SJCRH30 (cell line): ENCODE measurements at regions not wholly inside any gene's neighbourhood (a gene's known extent, or its start where the extent isn't known, plus 50 kb on each side); places are given as distances from the start of the nearest gene placed in this dataset.

Source experiments
- DNase-seq, 2 experiments: peaks; one replicate each; pipeline ENCODE4 v3.0.0-alpha.2; 2015 to 2020
- H3K27ac ChIP-seq: fragments of 250-450 bp; sonication (Bioruptor Pico); 2 replicates; pipeline ENCODE4 v1.5.1; 2020; ENCODE audit warnings: mild to moderate bottlenecking, moderate library complexity
- H3K27me3 ChIP-seq: fragments of 250-450 bp; sonication (Bioruptor Pico); 2 replicates; pipeline ENCODE4 v1.5.1; 2020; ENCODE audit warnings: mild to moderate bottlenecking, moderate library complexity
- H3K36me3 ChIP-seq: fragments of 250-450 bp; sonication (Bioruptor Pico); 2 replicates; pipeline ENCODE4 v1.5.1; 2020; ENCODE audit warnings: mild to moderate bottlenecking, moderate library complexity
- H3K4me1 ChIP-seq: fragments of 250-450 bp; sonication (Bioruptor Pico); 2 replicates; pipeline ENCODE4 v1.5.1; 2020; ENCODE audit warnings: mild to moderate bottlenecking, moderate library complexity
- H3K4me3 ChIP-seq: fragments of 250-450 bp; sonication (Bioruptor Pico); 2 replicates; pipeline ENCODE4 v1.5.1; 2020; ENCODE audit warnings: mild to moderate bottlenecking, moderate library complexity
- H3K9me3 ChIP-seq: fragments of 250-450 bp; sonication (Bioruptor Pico); replicated peaks from 2 replicates; pipeline ENCODE4 v1.5.1; 2020; ENCODE audit warnings: mild to moderate bottlenecking, moderate library complexity

- H3K4me1 ChIP-seq, result no peaks in the 10 kb centered on the region
- H3K4me3 ChIP-seq, result no peak overlapping the region
- H3K27ac ChIP-seq, result no peak overlapping the region
- H3K36me3 ChIP-seq, result no peaks in the 10 kb centered on the region
- H3K9me3 ChIP-seq, result no peaks in the 10 kb centered on the region
- peak; percentile 8 to 40 for DNase-seq
- H3K27me3 ChIP-seq, result no peaks in the 10 kb centered on the region
Observed at GRCh38 chr13:76632401-76633044, 253.7 kb downstream of the KCTD12 start.

DNA sequence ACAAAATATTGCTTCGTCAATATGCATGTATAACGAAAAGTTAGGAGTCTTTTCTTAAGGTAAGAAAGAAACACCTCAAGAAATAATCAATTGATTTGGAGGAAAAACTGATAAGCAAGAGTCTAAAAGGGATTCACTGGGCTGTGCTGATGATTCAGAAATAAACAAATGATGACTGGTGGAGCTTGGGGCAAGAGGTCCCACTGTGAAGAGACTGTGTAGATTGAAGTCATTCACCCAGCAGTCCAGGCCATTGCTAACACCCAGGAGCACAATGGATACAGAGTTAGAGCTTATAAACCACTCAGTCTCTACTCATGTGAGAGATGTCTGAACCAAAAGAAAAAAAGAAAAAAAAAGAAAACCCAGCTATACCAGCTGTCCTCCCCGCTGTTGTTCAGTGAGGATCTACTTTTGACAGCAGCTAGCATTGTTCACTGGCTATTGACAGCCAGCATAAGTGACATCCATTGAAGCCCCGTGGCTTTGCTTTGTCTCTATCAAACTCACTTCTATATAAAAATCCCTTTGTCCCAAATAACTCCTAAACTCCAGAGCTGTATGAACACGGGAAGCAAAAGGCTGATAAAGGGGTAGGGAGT, 255.5 kb downstream of the KCTD12 start:
- Histone ChIP-seq H3K36me3 (no peaks in the 10 kb centered on the region), H3K4me1 (no peaks in the 10 kb centered on the region), H3K9me3 (no peaks in the 10 kb centered on the region), H3K27me3 (no peaks in the 10 kb centered on the region), H3K4me3 (no peak overlapping the region), H3K27ac (no peak overlapping the region)
- DNase-seq, result no peak

GRCh38 chr13:76622315-76623040, 263.7 kb downstream of the KCTD12 start:
- DNase-seq, result no peak
- no peaks in the 10 kb centered on the region for H3K4me1 ChIP-seq
- no peaks in the 10 kb centered on the region for H3K36me3 ChIP-seq
- no peak overlapping the region for H3K4me3 ChIP-seq
- H3K27ac ChIP-seq, result no peak overlapping the region
- no peaks in the 10 kb centered on the region for H3K9me3 ChIP-seq
- H3K27me3 ChIP-seq, result no peaks in the 10 kb centered on the region

DNA sequence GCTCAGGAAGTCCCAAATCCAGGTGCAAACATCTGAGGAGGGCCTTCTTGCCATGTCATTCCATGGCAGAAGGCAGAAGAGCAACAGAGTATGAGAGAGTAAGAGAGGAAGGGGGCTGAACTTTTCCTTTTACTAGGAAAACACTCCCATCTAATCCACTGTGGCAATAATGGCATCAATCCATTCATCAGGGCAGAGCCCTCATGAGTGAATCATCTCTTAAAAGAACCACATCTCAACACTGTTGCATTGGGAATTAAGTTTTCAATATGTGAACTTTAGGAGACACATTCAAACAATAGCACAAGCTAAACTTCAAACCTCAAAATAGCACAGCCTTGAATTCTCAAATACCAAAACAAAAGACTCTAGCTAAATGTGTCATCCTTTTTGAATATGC, 264.5 kb downstream of the KCTD12 start:
- no peaks in the 10 kb centered on the region for H3K9me3 ChIP-seq
- H3K27me3 ChIP-seq, result no peaks in the 10 kb centered on the region
- H3K4me3 ChIP-seq, result no peak overlapping the region
- DNase-seq, result no peak
- H3K27ac ChIP-seq, result no peak overlapping the region
- no peaks in the 10 kb centered on the region for H3K36me3 ChIP-seq
- no peaks in the 10 kb centered on the region for H3K4me1 ChIP-seq

DNA sequence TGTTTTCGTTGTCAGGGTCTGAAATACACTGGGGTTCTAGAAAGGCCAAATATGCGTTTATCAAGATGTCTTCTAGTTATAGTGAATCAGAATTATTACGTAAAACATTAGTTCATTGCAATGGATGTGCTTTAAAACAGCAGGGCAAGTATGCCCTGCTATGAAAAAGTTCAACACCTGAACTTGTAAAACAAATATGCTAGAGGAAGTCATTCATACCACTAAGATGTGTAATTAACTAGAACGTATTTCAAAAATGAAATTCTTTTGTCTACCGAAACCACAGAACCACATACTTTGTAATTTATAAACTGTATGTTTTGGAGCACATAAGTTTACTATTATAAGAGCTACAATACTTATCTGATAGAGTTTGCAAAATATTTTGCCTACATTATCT, 266.2 kb downstream of the KCTD12 start:
- H3K4me1 ChIP-seq, result no peaks in the 10 kb centered on the region
- H3K27me3 ChIP-seq, result no peaks in the 10 kb centered on the region
- no peak overlapping the region for H3K4me3 ChIP-seq
- no peaks in the 10 kb centered on the region for H3K9me3 ChIP-seq
- DNase-seq, result no peak
- no peak overlapping the region for H3K27ac ChIP-seq
- no peaks in the 10 kb centered on the region for H3K36me3 ChIP-seq

DNA sequence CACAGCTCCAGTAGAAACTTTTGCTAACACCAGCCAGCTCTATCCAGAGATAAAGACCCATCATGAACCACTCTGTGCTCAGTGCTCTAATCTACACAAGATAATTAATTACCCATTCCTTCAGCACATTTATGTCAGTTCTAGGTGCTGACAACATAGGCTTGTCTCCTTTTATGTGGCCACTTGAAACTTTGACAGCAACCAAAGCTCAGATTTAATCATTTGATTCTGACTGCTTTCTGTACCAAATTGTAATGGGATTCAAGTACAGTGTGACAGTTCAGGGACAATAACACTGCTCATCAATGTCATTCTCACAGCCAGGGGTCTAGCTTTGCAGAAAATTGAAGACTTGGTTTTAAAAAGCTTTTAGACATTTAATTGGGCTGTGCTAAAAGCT, 266.6 kb downstream of the KCTD12 start:
- no peaks in the 10 kb centered on the region for H3K9me3 ChIP-seq
- H3K4me1 ChIP-seq, result no peaks in the 10 kb centered on the region
- no peak overlapping the region for H3K4me3 ChIP-seq
- no peaks in the 10 kb centered on the region for H3K27me3 ChIP-seq
- DNase-seq, result no peak
- no peaks in the 10 kb centered on the region for H3K36me3 ChIP-seq
- no peak overlapping the region for H3K27ac ChIP-seq

- no peak overlapping the region for H3K4me3 ChIP-seq
- no peaks in the 10 kb centered on the region for H3K9me3 ChIP-seq
- H3K27ac ChIP-seq, result no peak overlapping the region
- no peak for DNase-seq
- H3K4me1 ChIP-seq, result no peaks in the 10 kb centered on the region
- no peaks in the 10 kb centered on the region for H3K27me3 ChIP-seq
- H3K36me3 ChIP-seq, result no peaks in the 10 kb centered on the region
Observed at GRCh38 chr13:76610819-76611415, 275.3 kb downstream of the KCTD12 start.

GRCh38 chr13:76609643-76610042, 276.6 kb downstream of the KCTD12 start:
- Histone ChIP-seq H3K4me3 (no peak overlapping the region), H3K27ac (no peak overlapping the region), H3K9me3 (no peaks in the 10 kb centered on the region), H3K4me1 (no peaks in the 10 kb centered on the region), H3K36me3 (no peaks in the 10 kb centered on the region), H3K27me3 (no peaks in the 10 kb centered on the region)
- no peak for DNase-seq

DNA sequence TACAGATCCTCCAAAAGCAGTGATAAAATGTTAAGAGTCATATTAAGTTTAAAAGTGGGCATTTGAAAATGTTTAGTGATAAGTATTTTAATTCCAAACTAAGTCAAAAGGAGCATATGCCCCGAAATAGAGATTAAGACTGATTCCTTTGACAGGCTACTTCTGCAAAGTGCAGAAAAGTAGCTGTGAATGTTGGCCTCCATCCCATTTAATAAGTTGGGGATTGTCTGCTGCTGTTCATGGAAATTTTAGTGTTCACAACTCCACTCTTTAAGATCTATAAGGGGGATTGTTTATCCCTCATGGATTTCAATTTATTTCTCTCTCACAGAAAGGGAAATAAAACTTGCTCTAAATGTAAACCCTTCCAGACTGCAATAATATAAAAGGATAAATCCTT, 278.3 kb downstream of the KCTD12 start:
- no peaks in the 10 kb centered on the region for H3K36me3 ChIP-seq
- DNase-seq, result no peak
- no peak overlapping the region for H3K27ac ChIP-seq

GRCh38 chr13:76600081-76600480, 286.1 kb downstream of the KCTD12 start:
- H3K4me1 ChIP-seq, result no peaks in the 10 kb centered on the region
- no peaks in the 10 kb centered on the region for H3K36me3 ChIP-seq
- no peaks in the 10 kb centered on the region for H3K27me3 ChIP-seq
- no peaks in the 10 kb centered on the region for H3K9me3 ChIP-seq
- H3K4me3 ChIP-seq, result no peak overlapping the region
- DNase-seq, result no peak
- no peak overlapping the region for H3K27ac ChIP-seq

More for the DNA sequence above, 278.3 kb downstream of the KCTD12 start:
- H3K27me3 ChIP-seq, result no peaks in the 10 kb centered on the region
- no peaks in the 10 kb centered on the region for H3K4me1 ChIP-seq
- no peaks in the 10 kb centered on the region for H3K9me3 ChIP-seq
- no peak overlapping the region for H3K4me3 ChIP-seq

DNA sequence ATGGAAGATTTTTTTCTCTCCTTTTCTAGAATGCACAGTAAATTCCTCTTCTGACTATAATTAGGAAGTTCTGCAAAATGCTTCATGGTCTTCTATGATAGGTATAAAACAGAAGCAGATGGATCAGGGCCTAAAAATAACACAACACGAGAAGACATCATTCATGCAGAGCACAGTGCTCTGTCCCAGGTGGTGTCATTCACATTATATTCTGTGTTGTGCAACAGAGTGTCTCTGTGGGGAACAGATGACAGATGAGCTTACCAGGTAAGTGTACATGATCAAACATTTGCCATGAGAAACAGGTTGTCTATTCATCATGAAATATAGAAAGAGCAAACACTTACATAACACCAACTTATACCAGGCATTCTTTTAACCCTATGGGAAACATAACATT, 288.3 kb downstream of the KCTD12 start:
- Histone ChIP-seq H3K27me3 (no peaks in the 10 kb centered on the region), H3K4me3 (no peak overlapping the region), H3K4me1 (no peaks in the 10 kb centered on the region), H3K36me3 (no peaks in the 10 kb centered on the region), H3K27ac (no peak overlapping the region), H3K9me3 (no peaks in the 10 kb centered on the region)
- no peak for DNase-seq

DNA sequence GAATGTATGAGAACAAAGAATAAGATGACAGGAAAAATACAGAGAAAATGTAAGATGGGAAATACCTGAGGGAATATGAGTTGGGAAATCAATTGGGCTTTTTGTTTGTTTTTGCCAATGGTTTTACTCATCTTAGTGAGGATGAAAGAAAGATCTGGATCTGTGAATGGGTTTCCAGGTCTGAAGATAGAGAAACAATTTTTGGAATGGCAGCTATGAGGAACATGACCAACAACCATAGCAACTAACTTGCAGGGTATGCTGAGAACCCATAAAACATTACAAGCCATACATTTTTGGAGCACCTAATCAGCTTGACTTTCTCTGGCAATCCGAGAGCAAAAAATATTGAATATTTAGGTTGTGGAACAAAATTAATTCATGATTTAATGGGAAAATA, 290.0 kb downstream of the KCTD12 start:
- Histone ChIP-seq H3K4me3 (no peak overlapping the region), H3K27me3 (no peaks in the 10 kb centered on the region), H3K27ac (no peak overlapping the region), H3K36me3 (no peaks in the 10 kb centered on the region), H3K4me1 (no peaks in the 10 kb centered on the region), H3K9me3 (no peaks in the 10 kb centered on the region)
- DNase-seq, result no peak

DNA sequence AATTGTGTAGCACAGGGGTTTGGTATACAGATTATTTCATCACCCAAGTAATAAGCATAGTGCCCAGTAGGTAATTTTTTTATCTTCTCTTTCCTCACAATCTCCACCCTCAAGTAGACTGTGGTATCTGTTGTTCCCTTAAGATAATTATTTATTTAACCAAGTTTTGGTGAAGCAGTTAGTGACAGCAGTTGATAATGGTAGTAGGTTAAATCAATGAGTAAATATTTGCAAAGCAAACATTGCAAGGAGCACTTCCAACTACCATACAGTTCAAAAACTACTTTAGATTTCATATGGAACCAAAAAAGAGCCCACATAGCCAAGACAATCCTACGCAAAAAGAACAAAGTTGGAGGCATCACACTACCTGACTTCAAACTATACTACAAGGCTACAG, 291.8 kb downstream of the KCTD12 start:
- no peaks in the 10 kb centered on the region for H3K4me1 ChIP-seq
- no peak for DNase-seq
- H3K27me3 ChIP-seq, result no peaks in the 10 kb centered on the region
- H3K27ac ChIP-seq, result no peak overlapping the region
- H3K9me3 ChIP-seq, result no peaks in the 10 kb centered on the region
- H3K36me3 ChIP-seq, result no peaks in the 10 kb centered on the region
- no peak overlapping the region for H3K4me3 ChIP-seq

GRCh38 chr13:76586842-76587241, 299.4 kb downstream of the KCTD12 start:
- Histone ChIP-seq H3K4me1 (no peaks in the 10 kb centered on the region), H3K9me3 (no peaks in the 10 kb centered on the region), H3K27ac (no peak overlapping the region), H3K36me3 (no peaks in the 10 kb centered on the region), H3K27me3 (no peaks in the 10 kb centered on the region), H3K4me3 (no peak overlapping the region)
- no peak for DNase-seq

- Histone ChIP-seq H3K4me1 (no peaks in the 10 kb centered on the region), H3K9me3 (no peaks in the 10 kb centered on the region), H3K36me3 (no peaks in the 10 kb centered on the region), H3K27me3 (no peaks in the 10 kb centered on the region), H3K27ac (no peak overlapping the region), H3K4me3 (no peak overlapping the region)
- no peak for DNase-seq
Observed at GRCh38 chr13:76579701-76580100, 306.5 kb downstream of the KCTD12 start.
